GM12878 (cell line): ENCODE measurements at regions not wholly inside any gene's neighbourhood (a gene's known extent, or its start where the extent isn't known, plus 50 kb on each side); places are given as distances from the start of the nearest gene placed in this dataset.

Source experiments
- ATAC-seq: fragments of 200-7000 bp; cut with Tn5 transposase; 3 replicates; pipeline ENCODE4 v1.9.1; 2020; ENCODE audit warnings: mild to moderate bottlenecking, moderate library complexity
- BruUV-seq: library from RNA; stranded (reverse); fragments of 400-500 nt; replicated peaks from 2 replicates; lab custom pipeline; 2021; lab: Mats Ljungman, UMichigan
- CTCF ChIA-PET: fragments of 300-600 bp; sonication (Branson Sonifier 250); formaldehyde crosslinking; extraction: SDS; loops from one replicate; lab custom pipeline; 2021; ENCODE audit warnings: inconsistent platforms; lab: Yijun Ruan, JAX
- POLR2A ChIA-PET: fragments of 350-600 bp; formaldehyde crosslinking; extraction: SDS; loops from one replicate; lab custom pipeline; 2021; ENCODE audit warnings: inconsistent platforms; lab: Charles Lee
- RAD21 ChIA-PET: fragments of 300-600 bp; sonication (Branson Sonifier 250); formaldehyde crosslinking; loops from one replicate; lab custom pipeline; 2023; ENCODE audit warnings: antibody characterized with exemption; ENCODE audit not compliant: unreplicated experiment; lab: Charles Lee
- SMC1A ChIA-PET: fragments of 300-600 bp; sonication (Branson Sonifier 250); formaldehyde crosslinking; loops from one replicate; lab custom pipeline; 2023; ENCODE audit not compliant: unreplicated experiment, uncharacterized antibody; lab: Charles Lee
- DNase-seq: peaks from one replicate; pipeline ENCODE4 v3.0.0-alpha.2; 2011; ENCODE audit warnings: low read depth, low spot score
- FAIRE-seq: peaks from 3 replicates; lab custom pipeline; 2011; peaks lifted over from hg19 to GRCh38; lab: Jason Lieb, UNC
- H2AFZ ChIP-seq: 2 replicates; pipeline ENCODE4 v1.6.0; 2011; ENCODE audit warnings: low read depth, low read length, control low read depth; ENCODE audit not compliant: control insufficient read depth
- H3K27ac ChIP-seq: 2 replicates; pipeline ENCODE4 v1.5.1; 2011; ENCODE audit warnings: control low read depth; ENCODE audit not compliant: control insufficient read depth, insufficient read depth
- H3K27me3 ChIP-seq, 2 experiments: replicated peaks in 1 of 2; 2 replicates each; pipeline versions ENCODE4 v1.6.0 to v1.6.1; 2011; ENCODE audit warnings: low read length in 1 of 2; ENCODE audit not compliant: control insufficient read depth in 2 of 2, insufficient read depth in 2 of 2
- H3K36me3 ChIP-seq, 2 experiments: 2 replicates each; pipeline ENCODE4 v1.5.1; 2011; ENCODE audit warnings: low read length in 1 of 2; ENCODE audit not compliant: control insufficient read depth in 2 of 2, insufficient read depth in 2 of 2
- H3K4me1 ChIP-seq: 2 replicates; pipeline ENCODE4 v1.6.1; 2011; ENCODE audit warnings: mild to moderate bottlenecking, low read length, moderate library complexity, mixed read lengths; ENCODE audit not compliant: control insufficient read depth, insufficient read depth
- H3K4me2 ChIP-seq: 2 replicates; pipeline ENCODE4 v1.6.0; 2011; ENCODE audit warnings: control low read depth; ENCODE audit not compliant: control insufficient read depth, insufficient read depth
- H3K4me3 ChIP-seq: fragments of 200-600 bp; sonication (generic); 2 replicates; pipeline ENCODE4 v1.5.1; 2016
- H3K79me2 ChIP-seq: 2 replicates; pipeline ENCODE4 v1.6.0; 2011; ENCODE audit warnings: low read length; ENCODE audit not compliant: control insufficient read depth, insufficient read depth
- H3K9ac ChIP-seq: 2 replicates; pipeline ENCODE4 v1.8.0; 2011; ENCODE audit warnings: low read length, control low read depth, mixed read lengths; ENCODE audit not compliant: control insufficient read depth, insufficient read depth
- H3K9me3 ChIP-seq: replicated peaks from 3 replicates; pipeline ENCODE4 v1.5.1; 2011; ENCODE audit warnings: mild to moderate bottlenecking, low read length; ENCODE audit not compliant: control insufficient read depth, insufficient read depth
- H4K20me1 ChIP-seq: 2 replicates; pipeline ENCODE4 v1.6.0; 2011; ENCODE audit not compliant: control insufficient read depth, insufficient read depth
- HCFC1 ChIP-seq: fragments of 150-350 bp; IDR thresholded peaks from 2 replicates; pipeline ENCODE4 v1.6.1; 2014; ENCODE audit warnings: low read length
- JUNB ChIP-seq: IDR thresholded peaks from 2 replicates; pipeline ENCODE4 v1.6.1; 2016; ENCODE audit warnings: antibody characterized with exemption, mild to moderate bottlenecking
- PRDM15 ChIP-seq: fragments of 450-650 bp; formaldehyde crosslinking; IDR thresholded peaks from 2 replicates; pipeline ENCODE4 v1.4.0; 2020; ENCODE audit warnings: mild to moderate bottlenecking, moderate library complexity
- RELA ChIP-seq: fragments of 450-650 bp; IDR thresholded peaks from 2 replicates; pipeline ENCODE4 v1.8.0; 2014; ENCODE audit warnings: borderline replicate concordance; ENCODE audit not compliant: partially characterized antibody
- SRF ChIP-seq, 2 experiments: IDR thresholded peaks; 2 replicates each; pipeline ENCODE4 v1.6.1; 2011; ENCODE audit warnings: low read depth in 2 of 2, low read length in 2 of 2, mild to moderate bottlenecking in 1 of 2, moderate library complexity in 1 of 2
- TCF3 ChIP-seq: IDR thresholded peaks from 2 replicates; pipeline ENCODE4 v1.6.1; 2012; ENCODE audit warnings: low read depth, mild to moderate bottlenecking, low read length, borderline replicate concordance; ENCODE audit not compliant: insufficient read depth
- WGBS: methylation state at CpG from one replicate; pipeline ENCODE4 v1.1.6; 2016; ENCODE audit warnings: low lambda C conversion rate; ENCODE audit not compliant: insufficient replicate concordance, insufficient coverage; ENCODE audit errors: missing lambda C conversion rate; 5-methylcytosine and 5-hydroxymethylcytosine counted together
- in situ Hi-C: fragments of 300-500 bp; cut with MboI; formaldehyde crosslinking; loops from 9 replicates; pipeline ENCODE4 v1.14.3; 2018; ENCODE audit warnings: mixed read lengths
- intact Hi-C: fragments of 100-400 bp; cut with micrococcal nuclease; formaldehyde crosslinking; loops from one replicate; pipeline ENCODE4 v1.14.2; 2022; ENCODE audit not compliant: unreplicated experiment
- TF ChIP-seq, protein P1 (sequence below): fragments of 450-650 bp; IDR thresholded peaks from 2 replicates; pipeline ENCODE4 v1.6.1; 2016; ENCODE audit warnings: mild to moderate bottlenecking
- TF ChIP-seq, protein P2 (sequence below): IDR thresholded peaks from 2 replicates; pipeline ENCODE4 v1.6.1; 2012; ENCODE audit warnings: low read depth, low read length, improper control_type of control experiment

DNA sequence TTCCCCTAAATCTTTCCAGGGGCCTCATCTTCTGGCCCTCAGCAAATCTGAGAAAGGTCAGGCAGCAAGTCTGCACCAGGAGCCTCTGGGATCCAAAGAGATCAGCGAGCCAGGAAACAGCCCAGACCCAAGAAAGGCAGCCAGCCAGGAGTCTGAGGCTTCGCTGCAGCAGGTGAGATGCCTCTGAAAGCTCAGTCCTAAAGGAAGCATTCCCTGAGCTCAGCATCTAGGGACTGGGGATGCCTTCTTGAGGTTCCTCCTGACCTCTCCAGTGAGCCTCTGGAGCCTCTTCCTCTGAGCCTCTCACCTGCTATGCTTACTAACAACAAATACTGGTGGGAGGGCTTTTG lies 118.8 kb upstream of the MAFB start (continued):
- no peak for TF ChIP-seq PRDM15
- TF ChIP-seq HCFC1: no peak
- TF ChIP-seq, all 136 proteins: peak for 0

DNA sequence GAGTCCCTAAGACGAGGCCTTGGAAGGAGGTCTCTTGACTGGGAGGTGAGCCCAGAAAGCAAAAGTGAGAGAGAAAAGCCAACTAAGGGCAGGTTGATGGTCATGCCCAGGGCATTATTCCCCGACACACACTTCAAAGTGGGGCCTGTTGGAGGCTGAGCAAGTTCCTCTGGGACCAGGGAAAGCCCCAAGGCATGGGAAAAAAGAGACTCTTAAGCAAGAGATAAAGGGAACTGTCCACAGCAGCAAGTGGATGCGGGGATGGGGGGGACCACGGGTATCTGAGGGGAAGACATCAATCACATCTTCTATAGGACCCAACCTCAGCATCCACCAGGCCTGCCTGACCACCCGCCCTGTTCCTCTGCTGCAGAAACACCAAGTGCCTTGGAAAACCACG lies 119.9 kb upstream of the MAFB start:
- H3K4me2 ChIP-seq: no peak overlapping the region
- ChIA-PET SMC1A (no interaction called here), RAD21 (no interaction called here), POLR2A (no interaction called here), CTCF (interaction anchor here (0.7 kb wide), 1 partner anchor 171 kb away, joined by 3 read pairs; no protein-coding TSS in a partner anchor)
- ATAC-seq: no peak
- H3K4me3 ChIP-seq: no peak overlapping the region
- H3K9me3 ChIP-seq: no peaks in the 10 kb centered on the region
- no peak for FAIRE-seq
- no TSS peak for BruUV-seq
- no peak overlapping the region for H2AFZ ChIP-seq
- H3K27ac ChIP-seq: no peak overlapping the region
- H4K20me1 ChIP-seq: no peaks in the 10 kb centered on the region
- in situ Hi-C loops: no loop called here
- no peak overlapping the region for H3K9ac ChIP-seq
- no peaks in the 10 kb centered on the region for H3K79me2 ChIP-seq
- no peaks in the 10 kb centered on the region for H3K4me1 ChIP-seq
- H3K36me3 ChIP-seq: no peaks in the 10 kb centered on the region
- TF ChIP-seq, protein P1, sequence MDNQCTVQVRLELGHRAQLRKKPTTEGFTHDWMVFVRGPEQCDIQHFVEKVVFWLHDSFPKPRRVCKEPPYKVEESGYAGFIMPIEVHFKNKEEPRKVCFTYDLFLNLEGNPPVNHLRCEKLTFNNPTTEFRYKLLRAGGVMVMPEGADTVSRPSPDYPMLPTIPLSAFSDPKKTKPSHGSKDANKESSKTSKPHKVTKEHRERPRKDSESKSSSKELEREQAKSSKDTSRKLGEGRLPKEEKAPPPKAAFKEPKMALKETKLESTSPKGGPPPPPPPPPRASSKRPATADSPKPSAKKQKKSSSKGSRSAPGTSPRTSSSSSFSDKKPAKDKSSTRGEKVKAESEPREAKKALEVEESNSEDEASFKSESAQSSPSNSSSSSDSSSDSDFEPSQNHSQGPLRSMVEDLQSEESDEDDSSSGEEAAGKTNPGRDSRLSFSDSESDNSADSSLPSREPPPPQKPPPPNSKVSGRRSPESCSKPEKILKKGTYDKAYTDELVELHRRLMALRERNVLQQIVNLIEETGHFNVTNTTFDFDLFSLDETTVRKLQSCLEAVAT: no peak
- TF ChIP-seq TCF3: no peak
- TF ChIP-seq SRF (IDR thresholded peaks at IDR 0.05; ENCODE audit: low read depth in 2 of 2, low read length in 2 of 2): no peak
- TF ChIP-seq, protein P2, sequence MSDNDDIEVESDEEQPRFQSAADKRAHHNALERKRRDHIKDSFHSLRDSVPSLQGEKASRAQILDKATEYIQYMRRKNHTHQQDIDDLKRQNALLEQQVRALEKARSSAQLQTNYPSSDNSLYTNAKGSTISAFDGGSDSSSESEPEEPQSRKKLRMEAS: no peak
- no peak for TF ChIP-seq RELA
- no peak for TF ChIP-seq JUNB
- WGBS: 12% methylated on average over 6 of the region's 6 CpGs
- no peak for DNase-seq
- peaks cover 0 to 3% of the 10 kb centered on the region in 2 experiments; a peak in 1 of 4 replicates for H3K27me3 ChIP-seq
- intact Hi-C loops: no loop called here
